ENCODE measurements at regions not wholly inside any gene's neighbourhood (a gene's known extent, or its start where the extent isn't known, plus 50 kb on each side); places are given as distances from the start of the nearest gene placed in this dataset.
"Not testable (repeated sequence)": the region's sequence is repeated elsewhere in the genome, so short reads cannot be mapped to it uniquely, and the experiment has no call there.

GRCh38 chr7:85708221-85708620, 521.4 kb upstream of the SEMA3D start:
- no peak for DNase-seq

GRCh38 chr7:85705076-85705475, 518.2 kb upstream of the SEMA3D start:
- no peak for DNase-seq

- no peak for DNase-seq
These were observed 516.6 kb upstream of the SEMA3D start for GRCh38 chr7:85703251-85704010.

- no peak for DNase-seq
These were observed 515.5 kb upstream of the SEMA3D start for GRCh38 chr7:85702348-85702747.

- no peak for DNase-seq
These were observed 512.6 kb upstream of the SEMA3D start for GRCh38 chr7:85699482-85699881.

GRCh38 chr7:85695533-85695932, 508.7 kb upstream of the SEMA3D start:
- DNase-seq = no peak

GRCh38 chr7:85695041-85695440, 508.2 kb upstream of the SEMA3D start:
- DNase-seq = no peak

- DNase-seq = no peak
These were observed 506.5 kb upstream of the SEMA3D start for GRCh38 chr7:85693326-85693725.

GRCh38 chr7:85688712-85689111, 501.9 kb upstream of the SEMA3D start:
- no peak for DNase-seq

GRCh38 chr7:85686401-85687181, 499.7 kb upstream of the SEMA3D start:
- no peak for DNase-seq

- DNase-seq = no peak
These were observed 499.0 kb upstream of the SEMA3D start for GRCh38 chr7:85685901-85686300.

GRCh38 chr7:85682833-85683620, 496.2 kb upstream of the SEMA3D start:
- no peak for DNase-seq

GRCh38 chr7:85681241-85681640, 494.4 kb upstream of the SEMA3D start:
- no peak for DNase-seq

- DNase-seq = not testable (repeated sequence)
These were observed 488.2 kb upstream of the SEMA3D start for GRCh38 chr7:85675093-85675492.

- DNase-seq = no peak
These were observed 487.0 kb upstream of the SEMA3D start for GRCh38 chr7:85673876-85674275.

- DNase-seq = no peak
These were observed 482.4 kb upstream of the SEMA3D start for GRCh38 chr7:85669225-85669624.

GRCh38 chr7:85664341-85664740, 477.5 kb upstream of the SEMA3D start:
- no peak for DNase-seq

- no peak for DNase-seq
These were observed 472.5 kb upstream of the SEMA3D start for GRCh38 chr7:85659364-85659763.

GRCh38 chr7:85655252-85655651, 468.4 kb upstream of the SEMA3D start:
- no peak for DNase-seq

- DNase-seq = no peak
These were observed 457.4 kb upstream of the SEMA3D start for GRCh38 chr7:85644272-85644671.

GRCh38 chr7:85641331-85641730, 454.5 kb upstream of the SEMA3D start:
- DNase-seq = no peak

- DNase-seq = no peak
These were observed 451.5 kb upstream of the SEMA3D start for GRCh38 chr7:85638394-85638793.

GRCh38 chr7:85634951-85635350, 448.1 kb upstream of the SEMA3D start:
- DNase-seq = no peak

Measured in NK-92 treated with Interleukin-12 subunit alpha and Interleukin-12 subunit beta, amount 100 ng/mL, for 24 hours (cell line).